ENCODE measurements at regions not wholly inside any gene's neighbourhood (a gene's known extent, or its start where the extent isn't known, plus 50 kb on each side); places are given as distances from the start of the nearest gene placed in this dataset.

DNA sequence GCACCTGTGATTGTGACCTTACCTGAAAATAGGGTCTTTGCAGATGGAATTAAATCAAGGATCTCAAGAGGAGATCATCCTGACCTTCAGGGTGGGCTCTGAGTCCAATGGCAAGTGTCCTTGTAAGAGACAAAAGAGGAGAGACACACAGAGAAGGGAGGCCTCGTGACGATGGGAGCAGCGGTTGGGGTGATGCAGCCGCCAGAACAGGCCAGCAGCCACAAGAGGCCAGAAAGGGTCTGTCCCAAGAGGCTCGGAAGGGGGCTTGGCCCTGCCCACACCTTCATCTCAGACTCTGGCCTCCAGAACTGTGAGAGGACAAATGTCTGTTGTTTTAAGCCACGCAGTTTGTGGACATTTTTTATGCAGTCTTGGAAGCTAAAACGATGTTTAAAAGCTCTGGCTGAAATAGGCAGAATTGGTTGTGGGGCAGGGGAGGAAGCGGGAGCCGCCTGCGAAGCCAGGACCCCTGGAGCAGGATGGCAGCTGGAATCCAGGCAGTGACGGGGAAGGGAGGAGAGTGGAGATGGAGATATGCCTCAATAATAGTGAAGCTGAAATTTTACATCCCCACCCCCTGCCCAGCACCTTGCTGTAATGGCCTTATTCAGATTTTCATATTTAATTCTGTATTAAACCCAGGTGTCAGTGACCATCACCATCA lies 216.4 kb downstream of the ANKRD60 start:
- DNase-seq = no peak

DNA sequence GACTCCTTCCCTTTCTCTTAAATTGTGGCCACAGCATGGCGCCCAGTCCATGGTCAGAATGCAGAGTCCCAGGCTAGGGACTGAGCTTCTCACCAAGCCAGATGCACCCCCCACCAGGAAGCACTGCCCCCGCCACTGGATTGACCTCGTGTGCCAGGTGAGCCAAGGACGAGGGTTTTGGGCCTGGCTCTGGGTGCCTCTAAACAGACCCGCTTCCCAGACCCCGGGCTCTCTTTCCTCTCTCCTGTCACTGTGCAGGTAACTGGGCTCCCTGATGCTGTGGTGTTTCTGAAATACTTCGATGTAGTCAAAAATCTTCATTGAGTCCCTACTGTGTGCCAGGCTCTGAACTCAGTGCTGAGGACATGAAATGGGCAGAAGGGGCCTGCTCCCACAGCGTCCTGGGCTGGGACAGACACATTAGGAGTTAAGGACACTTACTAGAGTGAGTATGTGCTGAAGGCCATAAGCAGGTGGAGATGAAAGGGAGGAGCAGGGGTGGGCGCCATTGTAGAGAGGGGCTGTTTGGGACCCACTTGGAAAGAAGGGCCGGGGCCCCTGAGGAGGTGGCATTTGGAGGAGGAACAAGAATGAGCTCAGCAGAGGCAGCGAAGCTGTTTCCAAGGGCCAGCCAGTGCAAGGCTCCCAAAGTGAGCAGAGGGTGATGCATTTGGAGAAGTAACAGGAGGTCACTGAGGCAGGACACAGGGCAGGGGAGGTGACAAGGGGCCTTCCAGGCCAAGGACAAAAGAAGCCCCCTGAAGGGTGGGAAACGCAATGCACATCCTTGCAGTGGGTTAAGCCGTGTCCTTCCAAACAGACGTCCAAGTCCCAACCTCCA lies 217.1 kb downstream of the ANKRD60 start:
- no peak for DNase-seq

DNA sequence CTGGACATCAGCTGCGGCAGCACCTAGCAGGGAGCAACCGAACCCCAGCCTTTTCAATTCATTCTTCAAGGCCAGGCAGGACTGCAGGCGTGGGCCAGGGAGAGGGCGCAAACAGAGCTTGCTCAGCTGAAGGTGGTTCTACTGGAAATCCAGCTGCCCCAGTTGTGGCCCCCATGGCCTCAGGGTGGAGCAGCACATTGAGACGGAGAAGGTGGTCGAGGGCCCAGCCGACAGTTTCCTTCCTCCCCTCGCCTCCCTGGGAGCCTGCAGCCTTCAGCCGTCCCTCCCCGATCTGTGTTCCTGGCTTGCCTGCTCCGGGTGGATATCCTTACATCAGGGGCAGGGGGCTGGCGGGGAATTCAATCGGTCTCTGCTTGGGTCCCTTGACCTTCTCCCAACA lies 217.8 kb downstream of the ANKRD60 start:
- DNase-seq = no peak

DNA sequence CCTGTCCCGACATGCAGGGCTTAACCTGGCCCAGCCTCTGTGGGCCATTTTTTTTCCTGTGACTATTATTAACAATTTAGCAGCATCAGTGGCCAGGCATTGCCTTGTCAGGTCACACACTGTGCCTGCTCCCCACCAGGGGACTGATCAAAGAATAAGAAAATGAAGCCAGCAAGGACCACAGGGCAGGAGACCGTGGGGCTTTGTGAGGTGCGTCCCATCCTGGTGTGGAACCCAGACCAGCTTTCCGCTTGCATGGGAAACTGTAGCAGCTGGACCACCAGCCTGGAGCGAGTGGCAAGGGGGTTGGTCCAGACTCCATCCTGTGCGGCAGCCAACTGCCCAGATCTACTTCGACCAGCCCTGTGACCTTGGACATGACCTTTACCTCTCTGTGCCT lies 218.3 kb downstream of the ANKRD60 start:
- DNase-seq = no peak

DNA sequence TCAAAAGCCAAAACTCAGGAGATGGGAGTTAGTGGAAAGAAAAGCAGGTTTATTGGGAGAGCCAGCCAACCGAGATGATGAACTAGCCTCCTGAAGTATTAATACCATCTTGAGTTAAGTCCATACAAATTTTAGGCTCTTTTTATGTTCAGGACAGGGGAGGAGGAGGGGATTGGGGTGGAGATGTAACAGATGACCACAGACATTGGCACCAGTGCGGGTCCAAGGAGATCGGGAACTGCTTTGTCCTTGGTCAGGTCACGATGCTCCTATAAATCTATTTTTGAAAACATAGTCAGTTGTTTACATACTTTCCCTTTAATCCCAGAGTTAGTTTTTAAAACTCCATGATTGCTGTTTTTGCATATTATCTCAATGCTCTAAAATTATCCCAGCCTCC lies 219.6 kb downstream of the ANKRD60 start:
- DNase-seq = no peak

DNA sequence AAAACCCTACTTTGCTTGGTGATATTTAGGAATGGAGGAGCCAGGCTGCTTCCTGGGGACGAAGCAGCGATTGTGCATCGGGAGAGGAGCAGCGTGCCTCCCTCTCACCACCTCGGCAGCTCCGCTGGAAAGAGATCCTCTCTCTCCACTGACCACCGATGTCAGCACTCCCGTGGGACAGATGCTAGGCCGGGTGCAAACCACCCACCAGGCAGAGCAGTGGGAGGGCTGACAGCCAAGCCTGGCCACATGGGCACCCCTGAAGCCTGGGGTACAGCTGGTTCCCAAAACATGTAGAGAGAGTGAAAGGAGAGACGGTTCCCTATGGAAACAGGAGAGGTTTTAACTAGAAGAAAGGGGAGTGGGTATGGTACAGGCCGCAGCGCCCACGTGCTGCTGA lies 220.0 kb downstream of the ANKRD60 start:
- no peak for DNase-seq

DNA sequence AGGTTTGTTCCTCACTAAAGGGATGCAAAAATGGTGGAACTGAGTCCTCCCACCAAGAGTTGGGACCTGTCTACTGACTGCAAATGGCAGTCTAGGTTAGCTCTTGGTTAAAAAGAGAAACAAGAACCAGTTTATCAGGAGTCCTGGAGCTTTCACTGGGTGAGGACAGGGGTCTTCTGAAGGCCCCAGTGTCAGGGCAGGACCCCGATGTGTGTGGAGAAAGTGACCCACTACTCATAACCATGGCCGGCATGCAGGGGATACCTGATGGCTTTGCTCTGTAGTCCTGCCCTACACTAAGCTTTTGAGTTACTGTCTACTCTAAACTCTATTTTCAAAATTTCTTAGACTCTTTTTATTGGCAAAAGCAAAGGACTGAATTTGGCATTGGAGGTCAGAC lies 220.5 kb downstream of the ANKRD60 start:
- DNase-seq = no peak

DNA sequence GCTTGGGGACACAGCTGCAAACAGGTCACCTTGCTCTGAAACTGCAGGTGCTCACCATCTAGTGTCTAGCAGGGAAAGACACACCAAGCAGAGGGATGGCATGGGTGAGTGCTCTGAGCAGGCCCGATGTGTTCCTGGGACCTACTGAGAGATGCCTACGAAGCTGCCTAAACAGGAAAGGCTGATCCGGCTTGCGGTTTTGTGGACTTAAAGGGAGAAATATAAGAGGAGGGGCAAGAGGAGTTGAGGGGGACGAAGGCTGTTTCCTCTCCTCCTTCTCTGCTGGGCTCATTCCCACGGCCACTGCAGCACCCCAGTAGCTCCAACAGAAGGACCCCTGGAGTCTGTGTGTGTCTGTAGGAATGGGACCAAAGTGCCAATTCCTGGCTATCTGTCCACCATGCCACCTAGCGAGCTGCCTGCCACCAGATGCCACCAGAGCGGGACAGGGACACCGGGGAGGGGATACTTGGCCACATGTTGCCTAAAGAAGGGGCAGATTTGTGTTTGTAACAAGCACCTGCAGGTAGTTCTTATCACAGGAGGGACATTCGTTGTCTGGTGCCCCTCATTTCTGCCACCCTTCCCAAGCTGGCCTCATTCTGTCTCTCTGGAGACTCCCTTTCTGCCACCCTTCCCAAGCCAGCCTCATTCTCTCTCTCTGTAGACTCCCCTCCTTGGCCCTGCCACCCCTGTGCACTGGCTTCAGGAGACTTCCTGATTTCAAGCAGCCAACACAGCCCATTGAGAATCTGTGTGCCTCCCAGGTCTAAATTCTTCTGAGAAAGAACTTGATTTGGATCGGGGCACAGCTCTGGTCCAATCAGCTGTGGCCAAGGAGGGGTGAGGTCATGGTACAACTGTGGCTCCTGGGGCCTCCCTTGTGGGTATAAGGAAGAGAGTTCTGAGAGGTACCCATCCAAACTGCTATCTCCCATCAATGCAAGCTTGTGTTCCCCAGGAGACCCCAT lies 221.8 kb downstream of the ANKRD60 start:
- DNase-seq = no peak

DNA sequence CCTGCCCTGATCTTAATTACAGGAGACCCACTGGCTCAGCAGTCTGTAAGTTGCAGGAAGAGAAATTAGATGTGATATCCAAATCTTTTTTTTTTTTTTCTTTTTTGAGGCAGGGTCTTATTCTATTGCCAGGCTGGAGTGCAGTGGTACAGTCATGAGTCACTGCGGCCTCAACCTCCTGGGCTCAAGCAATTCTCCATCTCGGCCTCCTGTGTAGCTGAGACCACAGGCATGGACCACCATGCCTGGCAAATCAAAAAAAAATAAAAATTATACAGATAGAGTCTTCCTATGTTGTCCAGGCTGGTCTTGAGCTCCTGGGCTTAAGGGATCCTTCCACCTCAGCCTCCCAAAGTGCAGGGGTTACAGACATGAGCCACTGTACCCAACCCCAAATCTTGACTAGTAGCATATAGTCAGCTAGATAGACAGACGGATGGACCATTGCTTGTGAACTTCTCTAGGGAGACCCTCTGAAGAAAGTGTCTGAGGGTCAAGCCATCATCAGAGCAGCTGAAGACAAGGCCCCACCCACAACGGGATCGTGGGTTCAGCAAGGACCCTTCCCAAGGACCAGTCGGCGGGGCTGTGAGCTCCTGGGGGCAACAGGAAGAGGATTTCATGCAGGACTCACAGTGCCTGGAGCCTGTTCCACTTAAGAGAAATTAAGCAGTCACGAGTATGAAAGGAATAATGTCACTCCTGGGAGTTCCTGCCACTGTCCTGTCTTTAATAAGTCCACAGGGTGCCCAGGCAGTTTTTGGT lies 222.7 kb downstream of the ANKRD60 start:
- DNase-seq = no peak

DNA sequence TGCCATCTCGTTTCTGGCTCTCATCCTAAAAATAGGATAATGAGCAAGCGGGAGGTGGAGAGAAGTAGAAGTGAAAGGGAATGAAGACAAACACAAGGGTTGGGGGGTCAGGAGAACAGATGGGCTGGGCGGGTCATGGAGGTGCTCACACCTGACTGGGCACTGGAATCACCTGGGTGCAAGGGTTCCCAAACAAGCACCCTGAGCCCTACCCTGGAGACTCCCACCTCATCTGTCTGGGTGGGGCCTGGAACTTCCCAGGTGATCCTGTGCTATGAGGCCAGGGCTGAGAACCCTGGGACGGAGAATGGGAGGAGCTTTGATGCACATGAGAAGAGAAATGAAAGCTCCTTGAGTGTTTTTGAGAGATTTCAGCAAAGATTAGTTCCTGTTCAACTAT lies 223.6 kb downstream of the ANKRD60 start:
- no peak for DNase-seq

DNA sequence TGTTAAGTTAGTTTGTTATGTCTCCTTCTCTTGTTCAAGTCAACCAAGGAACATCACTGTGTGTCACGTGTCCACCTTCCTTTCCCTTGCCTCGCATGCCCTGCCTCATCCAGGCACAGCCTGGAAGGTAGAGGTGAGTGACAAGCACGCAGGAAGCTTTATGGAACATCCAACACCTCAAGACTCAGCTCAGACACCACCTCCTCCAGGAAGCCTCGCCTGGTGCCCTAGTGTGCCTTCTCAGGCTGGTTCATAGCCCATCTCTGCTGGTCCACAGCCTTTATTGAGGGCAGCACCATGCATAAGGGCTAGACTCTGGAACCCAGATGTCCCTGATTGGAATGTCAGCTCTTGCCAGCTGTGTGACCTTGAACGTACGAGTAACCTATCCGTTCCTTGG lies 224.3 kb downstream of the ANKRD60 start:
- no peak for DNase-seq

DNA sequence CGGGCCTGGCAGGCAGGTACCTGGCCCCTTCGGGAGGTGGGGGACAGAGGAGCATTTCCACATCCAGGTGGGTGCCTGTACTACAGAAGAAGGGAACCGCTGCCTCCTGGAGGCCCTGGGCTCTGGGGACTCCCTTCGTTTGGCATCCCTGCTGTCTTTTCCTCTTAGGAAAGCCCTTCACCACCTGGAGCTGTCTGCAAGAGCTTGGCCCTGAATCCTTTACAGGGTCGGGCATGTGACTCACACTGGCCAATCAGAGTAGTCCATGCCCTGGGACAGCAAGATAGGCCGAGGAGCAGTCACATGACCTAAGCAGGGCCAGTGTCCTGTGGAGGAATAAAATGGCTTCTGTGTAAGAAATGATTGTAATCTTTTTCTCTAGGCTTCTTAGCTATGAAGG lies 224.9 kb downstream of the ANKRD60 start:
- no peak for DNase-seq

DNA sequence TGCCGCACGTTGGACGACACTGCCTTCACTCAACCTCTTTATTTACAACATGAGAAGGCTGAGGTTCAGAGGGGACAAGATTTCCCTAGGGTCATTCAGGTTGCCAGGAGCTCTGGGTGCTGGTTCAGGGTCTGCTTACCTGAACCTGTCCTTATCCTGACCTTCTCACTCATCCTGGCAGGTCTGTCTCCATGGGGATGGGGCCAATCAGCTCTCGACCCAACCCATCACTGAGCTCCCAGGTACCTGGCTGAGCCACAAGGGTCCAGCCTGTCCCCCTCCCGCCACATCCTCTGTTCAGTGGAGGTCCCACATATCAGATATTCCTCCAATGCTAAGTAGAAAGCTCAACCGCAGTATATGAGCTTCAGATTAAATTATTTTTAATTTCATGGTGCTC lies 225.6 kb downstream of the ANKRD60 start:
- no peak for DNase-seq

DNA sequence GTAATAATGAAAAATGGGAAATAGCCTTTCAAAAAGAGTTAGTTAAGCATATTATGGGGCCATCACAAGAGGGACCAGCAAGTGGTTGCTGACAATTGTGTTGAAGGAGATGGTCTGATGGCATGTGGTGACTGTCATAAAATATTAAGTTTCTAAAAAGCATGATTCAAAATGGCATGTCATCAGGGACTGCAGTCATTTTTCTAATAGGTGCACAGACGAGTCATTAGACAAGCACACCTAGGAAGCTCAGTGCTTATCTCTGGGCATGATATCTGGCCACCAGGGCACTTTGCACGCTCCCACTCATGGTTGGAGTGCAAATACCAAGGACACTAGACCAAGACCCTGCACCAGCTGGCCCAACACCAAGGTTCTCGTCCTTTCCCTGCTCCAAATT lies 226.5 kb downstream of the ANKRD60 start:
- no peak for DNase-seq

DNA sequence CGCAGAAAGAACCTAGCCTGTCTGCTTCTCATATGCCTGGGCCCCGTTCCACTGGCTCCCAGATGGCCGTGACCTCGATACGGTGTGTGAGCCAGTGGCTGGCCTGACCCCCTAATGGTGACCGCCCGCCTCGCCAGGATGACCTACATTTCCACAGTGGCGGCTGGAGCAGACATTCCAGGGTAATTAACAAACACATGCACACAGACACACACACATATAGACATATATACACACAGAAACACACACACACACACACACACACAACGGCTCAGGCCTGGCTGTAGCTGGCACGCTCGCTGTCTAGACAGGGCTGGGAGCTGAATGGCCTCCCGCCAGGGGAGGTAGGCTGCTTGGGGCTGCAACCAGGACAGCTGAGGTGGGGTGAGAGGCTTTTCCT lies 227.1 kb downstream of the ANKRD60 start:
- DNase-seq = no peak

DNA sequence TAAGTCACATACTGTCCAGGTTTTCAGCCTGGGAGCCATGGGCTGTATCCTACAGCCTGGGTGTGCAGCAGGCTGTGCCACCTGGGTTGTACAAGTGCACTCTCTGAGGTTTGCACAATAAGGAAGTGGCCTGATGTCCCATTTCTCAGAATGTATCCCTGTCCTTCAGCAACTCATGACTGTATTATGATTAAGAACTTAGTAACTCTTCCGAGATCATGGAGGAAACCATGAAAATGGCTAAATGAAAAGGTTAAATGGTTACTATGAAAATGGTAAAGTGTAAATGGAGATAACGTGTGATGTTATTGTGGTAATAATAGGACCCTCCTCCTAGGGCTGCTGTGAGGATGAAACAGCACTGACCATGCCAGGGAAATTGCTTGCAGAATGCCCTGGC lies 227.6 kb downstream of the ANKRD60 start:
- DNase-seq = no peak

DNA sequence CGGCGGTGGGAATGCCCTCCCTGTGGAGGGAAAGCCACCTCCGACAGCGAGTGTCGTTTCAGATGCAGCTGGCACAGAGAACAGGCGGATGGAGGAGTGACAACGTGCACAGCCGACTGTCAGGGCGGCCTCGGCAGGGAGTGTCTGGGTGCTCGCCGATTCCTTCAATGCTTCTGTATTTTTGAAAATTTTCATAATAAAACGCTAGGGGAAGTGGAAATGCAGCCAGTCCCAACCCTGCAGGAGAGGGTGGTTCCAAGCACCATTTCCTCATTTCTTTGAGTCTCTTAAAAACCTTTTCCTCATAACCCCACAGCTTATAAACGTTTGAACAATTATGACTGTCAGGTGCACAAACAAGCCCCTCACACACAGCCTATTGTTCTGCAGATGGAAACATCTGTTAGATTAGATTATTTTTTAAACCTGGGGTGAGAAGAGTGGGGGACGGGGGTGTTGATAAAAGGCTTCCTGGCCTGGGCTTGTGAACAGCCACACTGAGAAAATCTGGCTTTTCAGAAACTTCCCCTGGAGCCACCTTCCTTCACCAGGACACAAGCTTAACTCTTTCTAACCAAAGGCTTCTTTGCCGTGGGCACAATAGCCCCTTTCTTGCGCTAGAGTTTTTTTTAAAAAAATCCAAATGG lies 228.9 kb downstream of the ANKRD60 start:
- DNase-seq = no peak

DNA sequence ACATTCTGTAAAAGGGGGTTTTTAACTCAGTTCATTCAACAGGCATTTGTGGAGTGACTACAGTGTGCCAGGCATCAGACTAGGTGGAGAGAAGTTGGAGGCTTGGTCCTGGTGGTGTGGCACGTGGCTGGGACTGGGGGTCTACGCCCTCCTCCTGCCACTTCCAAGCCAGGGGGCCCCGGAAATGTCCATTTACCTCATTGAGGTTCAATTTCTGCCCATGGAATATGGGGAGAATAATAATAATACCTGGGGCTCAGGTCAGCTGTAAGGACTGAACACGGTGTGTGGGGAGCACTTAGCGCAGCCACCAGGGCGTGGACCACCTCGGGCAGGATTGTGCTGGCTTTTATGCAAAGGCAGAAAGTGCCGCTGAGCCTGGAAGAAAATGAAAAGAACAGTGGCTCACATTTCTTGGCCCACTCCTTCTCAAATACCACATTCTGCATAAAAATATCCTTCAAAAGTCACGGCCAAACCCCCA lies 229.4 kb downstream of the ANKRD60 start:
- DNase-seq = no peak

DNA sequence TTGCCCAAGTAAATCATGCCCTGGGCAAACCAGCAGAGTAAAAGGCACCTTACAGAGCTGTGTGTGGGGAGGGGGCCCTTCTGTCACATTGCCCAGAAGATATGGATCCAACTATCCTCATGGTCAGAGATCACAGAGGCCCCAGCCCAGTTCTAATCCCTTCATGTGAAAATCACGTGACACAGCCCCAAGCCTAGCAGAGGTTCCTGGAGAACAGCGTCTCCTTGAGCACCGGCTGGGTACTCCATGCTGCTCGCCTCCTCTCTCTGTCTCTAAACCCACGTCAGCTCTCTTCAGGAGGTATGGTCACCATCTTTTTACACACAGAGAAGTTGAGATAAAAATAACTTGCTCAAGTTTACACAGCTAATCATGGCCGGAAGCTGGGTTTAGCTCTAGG lies 230.2 kb downstream of the ANKRD60 start:
- no peak for DNase-seq

DNA sequence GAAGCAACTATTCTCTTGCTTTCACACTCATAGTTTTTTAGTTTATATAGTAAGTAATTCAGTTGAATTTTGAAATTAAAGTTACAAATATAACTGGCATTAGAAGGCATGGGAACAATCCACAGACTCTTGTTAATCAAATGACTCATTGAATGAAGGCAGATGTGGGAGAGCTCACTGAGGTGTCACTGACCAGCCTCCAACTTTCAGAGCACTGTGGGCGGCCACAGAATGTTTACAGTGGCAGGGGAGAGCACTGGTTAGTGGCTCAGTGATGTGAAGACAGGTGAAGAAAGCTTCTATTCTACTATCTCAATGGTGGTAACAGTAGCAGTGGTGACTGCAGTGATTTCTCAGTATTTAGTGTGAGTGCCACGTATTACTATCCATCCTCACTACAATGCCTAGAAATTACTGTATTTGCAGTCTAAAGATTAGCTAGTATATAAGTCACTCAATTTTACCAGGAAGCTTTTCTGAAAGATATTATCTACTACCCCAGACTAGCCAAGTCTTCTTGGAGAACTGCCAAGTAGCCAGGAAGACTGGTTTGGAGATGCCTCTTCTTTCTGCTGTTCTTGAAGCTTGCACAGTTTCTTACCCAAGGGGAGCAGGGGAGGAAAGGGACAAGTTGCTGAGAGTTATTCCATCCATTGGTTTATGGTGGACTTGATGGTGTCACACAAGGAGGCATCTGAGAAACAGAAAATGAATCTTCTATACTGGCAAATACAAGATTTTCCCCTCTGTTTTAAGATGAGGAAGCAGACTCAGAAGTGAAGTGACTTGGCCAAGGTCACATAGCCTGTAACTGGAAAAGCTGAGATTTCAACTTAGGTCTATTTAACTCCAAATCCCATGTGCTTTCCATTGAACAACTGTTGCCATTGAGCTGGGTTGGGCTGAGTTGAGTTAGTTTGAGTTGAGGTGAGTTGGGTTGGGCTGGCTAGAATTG lies 231.2 kb downstream of the ANKRD60 start:
- DNase-seq = no peak

DNA sequence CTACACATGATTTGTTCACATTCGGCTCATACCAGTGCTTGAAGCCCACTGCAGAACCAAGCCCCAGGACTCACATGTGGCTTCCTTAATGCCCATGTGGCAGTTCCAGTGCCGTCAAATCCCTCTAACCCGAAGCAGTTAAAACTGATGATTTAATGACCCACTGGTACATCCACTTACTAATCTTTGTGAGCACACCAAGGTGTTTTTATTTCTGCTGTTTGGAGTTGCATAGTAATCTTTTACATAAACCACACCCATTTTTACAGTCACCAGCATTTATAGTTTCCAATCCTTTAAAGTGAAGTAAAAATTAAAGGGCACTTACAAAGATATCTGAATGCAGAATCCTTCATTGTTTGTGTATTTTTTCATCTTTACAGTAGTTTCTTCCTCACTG lies 232.0 kb downstream of the ANKRD60 start:
- DNase-seq = no peak

Data from NCI-H2081 treated with DMSO at 0.1 percent for 48 hours (cell line).